Hepatocyte (in vitro differentiated cells): ENCODE measurements at regions not wholly inside any gene's neighbourhood (a gene's known extent, or its start where the extent isn't known, plus 50 kb on each side); places are given as distances from the start of the nearest gene placed in this dataset.

Experiments used
- DNase-seq: peaks from one replicate; pipeline ENCODE4 v3.0.0-alpha.2; 2016; ENCODE audit warnings: low spot score
- H2AFZ ChIP-seq: fragments of 200-600 bp; sonication (generic); 2 replicates; pipeline ENCODE4 v1.6.0; 2016; ENCODE audit warnings: antibody characterized with exemption, mild to moderate bottlenecking
- H3K27ac ChIP-seq: fragments of 200-600 bp; sonication (generic); 2 replicates; pipeline ENCODE4 v1.5.1; 2016; ENCODE audit warnings: mild to moderate bottlenecking
- H3K27me3 ChIP-seq: fragments of 200-600 bp; sonication (generic); 2 replicates; pipeline ENCODE4 v1.6.1; 2016
- H3K36me3 ChIP-seq: fragments of 200-600 bp; sonication (generic); replicated peaks from 2 replicates; pipeline ENCODE4 v1.5.1; 2016; ENCODE audit warnings: low read depth; ENCODE audit not compliant: insufficient read depth
- H3K4me1 ChIP-seq: fragments of 200-600 bp; sonication (generic); 2 replicates; pipeline ENCODE4 v1.5.1; 2016; ENCODE audit warnings: mild to moderate bottlenecking, moderate library complexity; ENCODE audit not compliant: insufficient read depth
- H3K4me2 ChIP-seq: fragments of 200-600 bp; sonication (generic); 2 replicates; pipeline ENCODE4 v1.6.0; 2016
- H3K4me3 ChIP-seq: fragments of 200-600 bp; sonication (generic); 2 replicates; pipeline ENCODE4 v1.5.1; 2016; ENCODE audit warnings: mild to moderate bottlenecking
- H3K79me2 ChIP-seq: fragments of 200-600 bp; sonication (generic); 2 replicates; pipeline ENCODE4 v1.6.0; 2017; ENCODE audit warnings: mild to moderate bottlenecking
- H3K9me2 ChIP-seq: fragments of 200-600 bp; sonication (generic); replicated peaks from 2 replicates; pipeline ENCODE4 v1.6.0; 2017; ENCODE audit warnings: mild to moderate bottlenecking; ENCODE audit not compliant: insufficient read depth
- H3K9me3 ChIP-seq: fragments of 200-600 bp; sonication (generic); 2 replicates; pipeline ENCODE4 v1.5.1; 2016; ENCODE audit warnings: low read depth, mild to moderate bottlenecking
- H4K20me1 ChIP-seq: fragments of 200-600 bp; sonication (generic); 2 replicates; pipeline ENCODE4 v1.6.0; 2016; ENCODE audit warnings: mild to moderate bottlenecking; ENCODE audit not compliant: insufficient read depth, poor library complexity, severe bottlenecking
- CTCF ChIP-seq: fragments of 200-600 bp; sonication (generic); IDR thresholded peaks from 2 replicates; pipeline ENCODE4 v1.5.1; 2016; ENCODE audit warnings: antibody characterized with exemption, mild to moderate bottlenecking; ENCODE audit not compliant: poor library complexity
- EZH2 ChIP-seq: fragments of 200-600 bp; sonication (generic); IDR thresholded peaks from 2 replicates; pipeline ENCODE4 v1.6.1; 2016; ENCODE audit warnings: antibody characterized with exemption, mild to moderate bottlenecking, borderline replicate concordance
- EZH2phosphoT487 ChIP-seq: fragments of 200-600 bp; sonication (generic); IDR thresholded peaks from one replicate; pipeline ENCODE4 v1.6.1; 2018; ENCODE audit warnings: antibody characterized with exemption, mild to moderate bottlenecking, low read depth, moderate library complexity; ENCODE audit not compliant: unreplicated experiment, severe bottlenecking
- WGBS: methylation state at CpG from one replicate; pipeline ENCODE4 v1.1.6; 2016; ENCODE audit warnings: low lambda C conversion rate; ENCODE audit errors: missing lambda C conversion rate; 5-methylcytosine and 5-hydroxymethylcytosine counted together

- no peak for DNase-seq
- H2AFZ ChIP-seq = no peak overlapping the region
- H3K4me2 ChIP-seq = no peak overlapping the region
- no peaks in the 10 kb centered on the region for H3K9me2 ChIP-seq
- no peaks in the 10 kb centered on the region for H3K27me3 ChIP-seq
- no peaks in the 10 kb centered on the region for H3K9me3 ChIP-seq
- no peaks in the 10 kb centered on the region for H4K20me1 ChIP-seq
- TF ChIP-seq CTCF (no peak), EZH2 (no peak), EZH2phosphoT487 (no peak)
- WGBS = 82% methylated on average over 5 of the region's 5 CpGs
- H3K4me3 ChIP-seq = no peak overlapping the region
- H3K27ac ChIP-seq = no peak overlapping the region
- no peaks in the 10 kb centered on the region for H3K79me2 ChIP-seq
- H3K36me3 ChIP-seq = no peaks in the 10 kb centered on the region
- peaks cover 31% of the 10 kb centered on the region for H3K4me1 ChIP-seq
Observed at GRCh38 chr1:219276049-219276738, 102.5 kb downstream of the LYPLAL1 start.

GRCh38 chr1:219273088-219273686, 99.5 kb downstream of the LYPLAL1 start:
- Histone ChIP-seq H3K9me2 (no peaks in the 10 kb centered on the region), H2AFZ (no peak overlapping the region), H3K36me3 (no peaks in the 10 kb centered on the region), H3K4me2 (no peak overlapping the region), H3K79me2 (no peaks in the 10 kb centered on the region), H3K4me3 (no peak overlapping the region), H4K20me1 (no peaks in the 10 kb centered on the region), H3K27me3 (no peaks in the 10 kb centered on the region), H3K27ac (no peak overlapping the region), H3K4me1 (peaks cover 21% of the 10 kb centered on the region), H3K9me3 (no peaks in the 10 kb centered on the region)
- 79% methylated on average over 3 of the region's 3 CpGs for WGBS
- TF ChIP-seq EZH2 (no peak), EZH2phosphoT487 (no peak), CTCF (no peak)
- DNase-seq = no peak

- Histone ChIP-seq H3K27me3 (no peaks in the 10 kb centered on the region), H3K9me3 (no peaks in the 10 kb centered on the region), H3K27ac (peak overlapping the region; percentile 27), H3K4me1 (peaks cover 9% of the 10 kb centered on the region), H3K79me2 (no peaks in the 10 kb centered on the region), H4K20me1 (no peaks in the 10 kb centered on the region), H3K9me2 (no peaks in the 10 kb centered on the region), H3K4me3 (no peak overlapping the region), H3K36me3 (no peaks in the 10 kb centered on the region), H2AFZ (no peak overlapping the region), H3K4me2 (peak overlapping the region; percentile 37)
- no peak for TF ChIP-seq EZH2phosphoT487
- TF ChIP-seq CTCF = no peak
- no peak for TF ChIP-seq EZH2
- DNase-seq = no peak
- 81% methylated on average over 5 of the region's 5 CpGs for WGBS
Observed at GRCh38 chr1:219271818-219272535, 98.3 kb downstream of the LYPLAL1 start.
